NT2/D1 (cell line): ENCODE measurements at regions not wholly inside any gene's neighbourhood (a gene's known extent, or its start where the extent isn't known, plus 50 kb on each side); places are given as distances from the start of the nearest gene placed in this dataset.

Source experiments
- DNase-seq: peaks from one replicate; pipeline ENCODE4 v3.0.0-alpha.2; 2011; ENCODE audit warnings: low read depth, low spot score
- H3K27me3 ChIP-seq: 2 replicates; pipeline ENCODE4 v1.6.0; 2011; ENCODE audit warnings: mild to moderate bottlenecking; ENCODE audit not compliant: insufficient read length, insufficient read depth
- H3K36me3 ChIP-seq: 2 replicates; pipeline ENCODE4 v1.6.1; 2011; ENCODE audit warnings: mild to moderate bottlenecking, low read length, mixed read lengths; ENCODE audit not compliant: insufficient read depth, insufficient read length
- H3K4me1 ChIP-seq: 2 replicates; pipeline ENCODE4 v1.5.1; 2011; ENCODE audit not compliant: insufficient read depth, insufficient read length
- H3K4me3 ChIP-seq: 2 replicates; pipeline ENCODE4 v1.5.1; 2011; ENCODE audit warnings: low read depth; ENCODE audit not compliant: insufficient read length
- H3K9ac ChIP-seq: 2 replicates; pipeline ENCODE4 v1.6.0; 2011; ENCODE audit warnings: low read depth; ENCODE audit not compliant: insufficient read length
- H3K9me3 ChIP-seq: 2 replicates; pipeline ENCODE4 v1.5.1; 2011; ENCODE audit warnings: mild to moderate bottlenecking, low read length; ENCODE audit not compliant: insufficient read depth
- SUZ12 ChIP-seq: IDR thresholded peaks from 2 replicates; pipeline ENCODE4 v1.6.1; 2011; ENCODE audit not compliant: insufficient read length, insufficient read depth; ENCODE audit errors: extremely low read depth
- YY1 ChIP-seq: IDR thresholded peaks from 2 replicates; pipeline ENCODE4 v1.6.1; 2011; ENCODE audit not compliant: insufficient read length, insufficient read depth
- ZNF274 ChIP-seq: IDR thresholded peaks from 2 replicates; pipeline ENCODE4 v1.6.1; 2011; ENCODE audit warnings: mild to moderate bottlenecking, low read depth, low read length

DNA sequence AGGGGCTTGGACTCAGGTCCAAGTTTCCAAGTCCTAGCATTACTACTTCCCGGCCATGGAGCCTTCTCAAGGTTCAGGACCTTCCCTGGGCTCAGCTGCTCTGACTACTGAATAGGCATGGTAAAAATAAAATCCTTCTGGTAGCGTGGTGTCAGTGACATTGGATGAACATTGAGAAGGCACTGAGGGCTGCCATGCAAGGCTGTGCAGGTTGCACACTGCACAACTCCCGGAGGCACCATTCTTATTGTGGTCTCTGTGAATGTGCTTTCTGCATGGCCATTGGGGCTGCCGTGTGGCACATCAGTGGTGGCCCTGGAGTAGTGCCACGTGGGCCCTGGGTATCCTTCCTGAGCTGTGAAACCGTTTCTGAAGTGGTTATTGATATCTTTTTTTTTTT lies 250.2 kb upstream of the CIBAR2 start:
- peaks cover 27% of the 10 kb centered on the region for H3K4me1 ChIP-seq
- H3K27me3 ChIP-seq: no peaks in the 10 kb centered on the region
- no peak overlapping the region for H3K4me3 ChIP-seq
- H3K36me3 ChIP-seq: no peaks in the 10 kb centered on the region
- TF ChIP-seq ZNF274 (no peak), SUZ12 (no peak), YY1 (no peak)
- no peak overlapping the region for H3K9ac ChIP-seq
- no peak for DNase-seq
- H3K9me3 ChIP-seq: no peaks in the 10 kb centered on the region

DNA sequence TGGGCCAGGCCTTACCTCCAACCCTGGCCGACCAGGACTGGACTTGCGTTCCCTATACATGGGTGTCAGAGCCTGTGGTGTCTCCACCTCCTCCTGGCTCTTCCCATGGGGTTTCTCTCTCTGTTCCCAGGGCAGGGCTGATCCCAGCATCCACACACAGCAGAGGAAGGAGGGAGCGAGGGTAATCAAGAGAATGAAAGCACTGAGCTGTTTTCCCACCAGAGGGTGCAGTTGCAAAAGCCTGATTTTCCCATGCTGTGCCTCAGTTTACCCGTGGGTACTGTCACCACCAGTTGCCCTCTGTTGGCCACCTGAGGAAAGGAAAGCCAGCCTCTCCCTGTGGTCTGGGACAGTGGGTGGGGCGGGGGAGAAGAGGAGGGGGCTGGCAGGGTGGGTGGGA lies 249.7 kb upstream of the GSE1 start:
- Histone ChIP-seq H3K4me3 (no peak overlapping the region), H3K36me3 (no peaks in the 10 kb centered on the region), H3K9me3 (no peaks in the 10 kb centered on the region), H3K27me3 (no peaks in the 10 kb centered on the region), H3K9ac (no peak overlapping the region), H3K4me1 (peaks cover 21% of the 10 kb centered on the region)
- TF ChIP-seq ZNF274 (no peak), SUZ12 (no peak), YY1 (no peak)
- no peak for DNase-seq

DNA sequence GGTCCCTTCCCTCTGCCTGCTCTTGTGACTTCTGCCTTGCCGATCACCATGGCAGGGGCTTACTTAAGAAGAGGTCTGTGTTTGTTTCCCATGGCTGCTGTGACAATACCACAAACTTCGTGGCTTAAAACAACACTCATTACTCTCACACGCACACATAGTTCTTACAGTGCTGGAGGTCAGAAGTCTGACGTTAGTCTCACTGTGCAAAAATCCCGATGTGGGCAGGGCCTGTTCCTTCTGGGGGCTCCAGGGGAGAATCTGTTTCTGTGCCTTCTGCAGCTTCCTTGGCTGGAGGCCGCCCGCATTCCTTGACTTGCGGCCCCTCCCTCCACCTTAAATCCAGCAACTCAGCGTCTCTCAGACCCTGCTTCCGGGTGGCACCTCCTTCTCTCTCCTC lies 249.2 kb upstream of the GSE1 start:
- no peaks in the 10 kb centered on the region for H3K9me3 ChIP-seq
- no peak for TF ChIP-seq YY1
- no peak for TF ChIP-seq ZNF274
- TF ChIP-seq SUZ12: no peak
- no peaks in the 10 kb centered on the region for H3K27me3 ChIP-seq
- no peak overlapping the region for H3K4me3 ChIP-seq
- H3K4me1 ChIP-seq: peaks cover 18% of the 10 kb centered on the region
- no peak overlapping the region for H3K9ac ChIP-seq
- H3K36me3 ChIP-seq: no peaks in the 10 kb centered on the region
- DNase-seq: no peak

DNA sequence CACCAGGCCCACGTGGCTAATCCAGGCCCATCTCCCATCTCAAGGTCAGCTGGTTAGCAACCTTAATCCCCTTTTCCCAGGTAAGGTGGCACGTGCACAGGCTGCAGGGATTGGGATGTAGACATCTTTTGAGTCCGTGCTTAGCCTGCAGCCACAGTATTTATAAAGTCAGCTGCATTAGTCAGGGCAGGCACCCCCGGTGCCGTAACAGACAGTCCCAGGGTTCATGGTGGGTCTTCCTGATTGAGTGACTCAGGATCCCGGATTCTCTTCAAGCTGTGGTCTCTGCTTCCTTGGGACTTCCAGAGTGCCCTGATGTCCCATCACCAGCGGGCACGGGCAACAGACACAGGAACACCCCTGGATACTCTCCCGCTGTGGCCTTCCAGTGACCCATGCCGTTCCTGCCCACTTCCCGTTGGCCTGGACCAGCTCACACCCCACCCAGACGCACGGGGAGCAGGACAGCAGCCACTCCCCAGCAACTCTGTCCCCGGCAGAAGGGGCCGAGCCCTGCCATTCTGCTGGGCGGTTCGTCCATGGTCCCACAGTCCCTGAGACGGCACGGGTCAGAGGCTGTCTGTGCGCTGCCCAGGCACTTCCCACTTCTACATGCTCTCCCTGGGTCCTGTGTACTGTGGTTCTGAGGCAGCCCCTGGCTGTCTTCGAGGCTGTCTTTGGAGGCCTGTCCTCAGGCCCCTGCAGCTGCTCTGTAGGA lies 248.6 kb upstream of the GSE1 start:
- Histone ChIP-seq H3K4me3 (no peak overlapping the region), H3K9me3 (no peaks in the 10 kb centered on the region), H3K36me3 (no peaks in the 10 kb centered on the region), H3K9ac (no peak overlapping the region), H3K4me1 (peaks cover 18% of the 10 kb centered on the region), H3K27me3 (no peaks in the 10 kb centered on the region)
- TF ChIP-seq YY1: no peak
- no peak for TF ChIP-seq SUZ12
- no peak for TF ChIP-seq ZNF274
- no peak for DNase-seq

DNA sequence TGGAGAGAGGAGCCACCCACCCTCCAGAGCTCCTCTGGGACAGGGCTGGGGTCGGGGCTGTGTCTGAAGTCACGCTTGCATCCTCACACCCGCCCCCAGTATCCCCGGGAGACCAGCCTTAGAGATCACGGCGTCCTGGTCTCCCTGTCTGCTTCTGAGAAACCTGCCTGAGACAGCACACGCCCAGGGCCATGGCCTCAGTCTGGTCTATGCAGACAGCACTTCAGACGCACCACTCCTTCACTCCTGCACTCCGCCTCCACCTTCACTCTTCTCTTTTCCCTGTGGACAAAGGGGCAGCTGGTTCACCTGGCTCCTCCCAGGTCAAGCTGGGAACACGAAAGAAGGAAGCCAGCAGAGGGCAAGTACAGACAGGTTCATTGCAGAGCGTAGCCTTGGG lies 248.0 kb upstream of the GSE1 start:
- Histone ChIP-seq H3K4me1 (peaks cover 21% of the 10 kb centered on the region), H3K9ac (peak overlapping the region; percentile 28), H3K4me3 (no peak overlapping the region), H3K36me3 (no peaks in the 10 kb centered on the region), H3K27me3 (no peaks in the 10 kb centered on the region), H3K9me3 (no peaks in the 10 kb centered on the region)
- DNase-seq: no peak
- TF ChIP-seq YY1: no peak
- no peak for TF ChIP-seq ZNF274
- TF ChIP-seq SUZ12: no peak

DNA sequence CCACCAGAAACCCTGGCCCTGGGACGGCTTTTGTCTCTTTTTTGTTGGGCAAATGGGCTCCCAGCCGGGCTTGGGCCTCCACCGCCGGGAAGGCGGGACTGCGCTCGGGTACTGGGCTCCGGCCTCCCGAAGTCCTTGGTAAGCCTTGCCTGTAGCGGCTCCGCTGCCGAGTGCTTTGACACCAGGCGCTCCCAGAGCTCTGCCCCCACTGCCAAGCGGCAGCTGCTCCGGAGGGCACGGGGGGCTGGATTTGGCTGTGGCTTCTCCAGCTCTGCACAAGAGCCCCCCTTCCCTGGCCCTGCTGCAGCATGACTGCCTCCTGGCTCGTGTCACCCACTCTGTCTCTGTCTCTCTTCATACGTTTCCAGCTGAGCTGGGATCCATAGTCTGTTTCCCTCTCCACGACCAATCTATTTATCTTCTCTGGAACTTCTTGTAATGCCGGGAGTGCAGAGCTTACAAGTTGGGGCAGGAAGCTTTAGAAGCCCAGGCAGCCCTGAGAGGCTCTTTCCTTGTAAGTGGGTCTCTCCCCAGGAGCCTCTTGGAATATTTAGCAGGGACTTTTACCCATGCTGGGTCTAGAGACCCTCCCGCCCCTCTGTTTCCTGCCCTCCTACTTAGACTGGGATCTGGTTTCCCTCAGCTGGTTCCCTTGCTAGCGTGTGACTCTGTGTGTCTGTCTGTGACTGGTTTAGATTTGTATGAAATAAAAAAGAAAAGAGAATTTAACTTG lies 246.9 kb upstream of the GSE1 start:
- TF ChIP-seq ZNF274 (no peak), SUZ12 (no peak), YY1 (no peak)
- no peaks in the 10 kb centered on the region for H3K36me3 ChIP-seq
- peak overlapping the region; percentile 36 for H3K9ac ChIP-seq
- peaks cover 32% of the 10 kb centered on the region for H3K4me1 ChIP-seq
- no peaks in the 10 kb centered on the region for H3K9me3 ChIP-seq
- no peak overlapping the region for H3K4me3 ChIP-seq
- H3K27me3 ChIP-seq: no peaks in the 10 kb centered on the region
- peak; percentile 20 for DNase-seq

DNA sequence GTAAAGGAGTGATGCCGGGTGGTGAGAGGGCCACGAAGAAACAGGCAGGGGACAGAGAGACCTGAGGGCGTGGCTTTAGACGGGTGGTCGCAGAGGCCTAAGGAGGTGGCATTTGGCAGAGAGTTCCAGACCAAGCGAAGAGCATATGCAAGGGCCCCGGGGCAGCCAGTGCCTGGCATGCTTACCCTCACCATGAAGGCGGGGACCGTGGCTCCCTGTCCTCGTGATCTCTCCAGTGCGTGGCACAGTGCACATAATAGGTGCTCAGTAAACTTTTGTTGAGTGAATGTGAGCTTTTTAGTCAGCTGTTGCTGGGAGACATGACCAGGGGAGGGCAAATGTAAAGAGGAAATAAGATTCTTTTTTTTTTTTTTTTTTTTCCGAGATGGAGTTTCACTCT lies 245.6 kb upstream of the GSE1 start:
- H3K4me3 ChIP-seq: no peak overlapping the region
- H3K4me1 ChIP-seq: peaks cover 27% of the 10 kb centered on the region
- no peaks in the 10 kb centered on the region for H3K27me3 ChIP-seq
- H3K9me3 ChIP-seq: no peaks in the 10 kb centered on the region
- H3K36me3 ChIP-seq: no peaks in the 10 kb centered on the region
- TF ChIP-seq SUZ12: no peak
- no peak for TF ChIP-seq ZNF274
- no peak for DNase-seq
- H3K9ac ChIP-seq: no peak overlapping the region
